GM08714 (cell line): ENCODE measurements at regions not wholly inside any gene's neighbourhood (a gene's known extent, or its start where the extent isn't known, plus 50 kb on each side); places are given as distances from the start of the nearest gene placed in this dataset.

Experiments used
- H3K4me3 ChIP-seq: fragments of 200-500 bp; sonication (Bioruptor generic); 2 replicates; pipeline ENCODE4 v1.5.1; 2014; ENCODE audit warnings: mild to moderate bottlenecking, low read length, inconsistent platforms
- ZNF274 ChIP-seq: IDR thresholded peaks from 2 replicates; pipeline ENCODE4 v1.6.1; 2012; ENCODE audit warnings: mild to moderate bottlenecking, low read depth, low read length

DNA sequence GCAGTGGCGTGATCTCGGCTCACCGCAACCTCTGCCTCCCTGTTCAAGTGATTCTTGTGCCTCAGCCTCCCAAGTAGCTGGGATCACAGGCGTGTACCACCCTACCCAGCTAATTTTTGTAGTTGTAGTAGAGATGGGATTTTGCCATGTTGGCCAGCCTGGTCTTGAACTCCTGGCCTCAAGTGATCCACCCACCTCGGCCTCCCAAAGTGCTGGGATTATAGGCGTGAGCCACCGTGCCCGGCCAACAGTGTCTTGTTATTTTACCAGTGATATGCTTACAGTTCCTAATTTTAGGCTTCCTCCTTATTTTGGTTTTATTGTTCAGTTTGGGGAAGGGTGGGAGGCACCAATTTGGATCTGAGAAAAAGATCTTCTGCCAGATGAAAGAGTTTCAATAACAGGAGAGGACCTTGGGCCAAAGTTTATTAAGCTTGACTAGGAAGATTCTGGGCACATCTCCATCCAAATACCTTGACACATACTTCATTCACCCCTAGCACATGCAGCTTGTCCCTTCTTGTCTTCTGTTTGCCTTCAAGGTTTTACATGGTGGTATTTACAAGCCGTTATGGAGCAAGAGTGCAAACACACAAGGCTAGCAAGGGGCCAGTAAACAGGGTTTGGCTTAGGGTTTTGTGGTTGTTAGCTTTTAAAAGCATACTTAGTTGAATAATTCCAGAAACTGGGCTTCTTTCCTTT, 168.1 kb upstream of the DMRT1 start:
- H3K4me3 ChIP-seq = no peak overlapping the region
- TF ChIP-seq ZNF274 = no peak

GRCh38 chr9:673966-674526, 167.5 kb upstream of the DMRT1 start:
- no peak for TF ChIP-seq ZNF274
- H3K4me3 ChIP-seq = no peak overlapping the region

DNA sequence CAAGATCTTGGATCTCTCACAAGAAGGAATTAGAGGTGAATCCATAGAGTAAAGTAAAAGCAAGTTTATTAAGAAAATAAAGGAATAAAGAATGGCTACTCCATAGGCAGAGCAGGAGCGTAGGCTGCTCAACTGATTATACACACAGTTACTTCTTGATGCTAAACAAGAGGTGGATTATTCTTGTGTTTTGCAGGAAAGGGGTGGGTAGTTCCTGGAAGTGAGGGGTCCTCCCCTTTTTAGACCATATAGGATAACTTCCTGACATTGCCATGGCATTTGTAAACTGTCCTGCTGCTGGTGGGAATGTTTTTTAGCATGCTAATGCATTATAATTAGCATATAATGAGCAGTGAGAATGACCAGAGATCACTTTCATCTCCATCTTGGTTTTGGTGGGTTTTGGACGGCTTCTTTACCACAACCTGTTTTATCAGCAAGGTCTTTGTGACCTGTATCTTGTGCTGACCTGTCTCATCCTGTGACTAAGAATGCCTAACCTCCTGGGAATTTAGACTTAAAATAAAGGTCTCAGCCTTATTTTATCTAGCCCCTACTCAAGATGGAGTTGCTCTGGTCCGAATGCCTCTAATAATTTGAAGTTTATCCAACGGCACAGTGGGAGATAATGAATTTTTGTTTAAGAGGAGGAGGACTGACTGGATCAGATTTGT, 165.7 kb upstream of the DMRT1 start:
- no peak for TF ChIP-seq ZNF274
- H3K4me3 ChIP-seq = no peak overlapping the region

DNA sequence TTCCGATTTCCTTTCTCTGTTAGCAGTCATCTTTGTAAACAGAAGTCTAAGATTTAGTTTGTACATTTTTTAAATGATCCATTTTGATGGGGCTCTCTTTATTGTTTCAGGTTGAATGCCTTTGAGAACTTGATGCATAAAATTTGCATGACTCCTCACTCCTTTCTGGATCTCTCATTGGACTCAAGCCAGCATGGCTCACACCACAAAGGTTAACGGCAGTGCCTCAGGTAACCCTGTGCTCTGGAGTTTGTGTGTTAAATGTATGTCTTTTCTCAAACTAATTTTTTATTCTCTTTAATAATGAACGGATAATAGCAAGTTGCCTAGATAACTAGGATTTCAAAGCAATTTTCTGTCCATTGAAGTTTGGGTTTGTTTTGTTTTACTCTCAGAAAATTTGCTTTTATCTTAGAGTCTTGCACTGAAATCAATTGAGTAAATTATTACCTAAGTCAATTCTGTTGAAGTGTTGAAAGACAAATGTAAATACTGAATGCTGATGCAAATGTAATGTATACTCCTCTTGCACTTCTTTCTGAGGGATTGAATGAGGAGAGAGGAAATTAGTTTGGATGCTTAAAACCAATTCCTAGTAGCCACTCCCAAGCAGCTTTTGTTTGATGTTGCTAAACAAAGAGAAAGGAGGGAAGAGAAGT, 164.6 kb upstream of the DMRT1 start:
- no peak for TF ChIP-seq ZNF274
- H3K4me3 ChIP-seq = no peak overlapping the region

- no peak for TF ChIP-seq ZNF274
- no peak overlapping the region for H3K4me3 ChIP-seq
Observed at GRCh38 chr9:677461-678097, 163.9 kb upstream of the DMRT1 start.

DNA sequence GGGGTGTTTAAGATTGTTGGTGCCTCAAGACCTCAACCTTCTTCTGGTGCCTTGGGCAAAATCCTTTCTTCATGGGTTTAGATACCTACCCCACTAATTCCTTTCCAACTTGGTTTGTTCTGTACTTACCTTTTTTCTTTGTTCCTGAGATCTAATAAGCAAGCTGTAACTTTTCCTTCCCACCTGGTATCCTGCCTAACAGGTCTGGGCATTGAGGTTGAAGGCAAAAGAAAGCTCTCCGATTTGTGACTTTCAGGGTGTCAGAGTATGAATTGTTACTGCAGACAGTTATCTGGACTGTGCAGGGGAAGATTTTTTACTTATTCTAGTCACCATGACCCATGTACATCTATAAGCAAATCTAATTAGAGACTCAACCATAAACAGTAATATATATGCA, 162.6 kb upstream of the DMRT1 start:
- H3K4me3 ChIP-seq = no peak overlapping the region
- TF ChIP-seq ZNF274 = no peak

- H3K4me3 ChIP-seq = no peak overlapping the region
- TF ChIP-seq ZNF274 = no peak
Observed at GRCh38 chr9:679462-679861, 162.0 kb upstream of the DMRT1 start.

DNA sequence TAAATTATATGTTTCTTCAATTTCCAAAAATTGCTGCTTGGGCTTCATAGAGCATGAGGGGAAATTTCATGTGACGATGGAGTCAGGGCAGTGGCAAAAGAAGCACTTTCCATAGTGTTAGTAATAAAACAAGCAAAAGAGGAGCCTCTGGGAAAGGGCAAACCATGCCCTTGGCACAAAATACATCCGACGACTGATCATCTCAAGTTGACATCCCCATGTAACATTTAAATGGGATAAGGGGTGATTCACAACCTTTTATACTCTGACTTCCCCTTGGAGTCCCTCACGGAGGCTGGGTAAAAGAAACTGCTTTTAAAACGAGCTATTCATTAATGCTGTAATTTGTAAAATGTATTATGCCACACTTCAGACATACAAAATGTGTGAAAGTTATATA, 161.4 kb upstream of the DMRT1 start:
- no peak for TF ChIP-seq ZNF274
- H3K4me3 ChIP-seq = no peak overlapping the region

DNA sequence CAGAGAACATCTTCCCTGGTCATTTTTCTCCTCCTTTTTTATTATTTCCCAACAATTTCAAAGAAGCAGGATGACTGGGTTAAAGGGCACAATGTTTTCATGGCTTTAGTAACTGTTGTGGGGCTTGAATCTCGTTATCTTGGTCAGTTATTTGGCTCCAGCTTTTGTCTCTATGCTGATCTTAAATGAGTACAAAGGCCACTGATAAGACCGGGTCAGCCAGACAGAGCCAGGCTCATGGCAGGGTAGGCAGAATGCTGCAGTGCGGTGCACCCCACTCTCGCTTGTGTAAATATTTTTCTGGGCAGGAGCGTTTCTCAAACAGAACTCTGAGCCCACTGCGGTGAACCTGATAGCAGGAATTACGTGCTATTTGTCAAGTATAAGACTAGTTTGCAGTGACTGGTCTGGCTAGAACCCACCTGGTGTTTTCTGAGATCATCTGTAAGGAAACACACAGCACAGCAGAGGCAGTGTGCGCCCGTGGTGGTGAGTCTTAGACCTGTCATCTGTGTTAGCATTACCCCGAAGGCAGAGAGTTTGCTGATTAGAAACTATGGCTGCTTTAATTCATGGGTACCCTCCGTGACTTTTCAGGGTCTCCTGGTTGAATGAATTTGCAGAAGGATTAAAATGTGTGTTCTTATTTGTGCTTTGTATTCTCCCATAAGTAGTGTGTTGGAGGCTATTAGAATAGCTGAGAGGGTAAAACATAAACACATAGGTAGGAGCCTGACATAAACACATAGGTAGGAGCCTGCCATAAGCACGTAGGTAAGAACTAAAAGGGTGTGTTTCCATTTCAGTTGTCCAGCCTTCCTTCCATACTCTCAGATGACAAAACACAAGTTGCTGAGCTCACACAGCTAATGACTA, 158.6 kb upstream of the DMRT1 start:
- TF ChIP-seq ZNF274 = no peak
- H3K4me3 ChIP-seq = no peak overlapping the region

DNA sequence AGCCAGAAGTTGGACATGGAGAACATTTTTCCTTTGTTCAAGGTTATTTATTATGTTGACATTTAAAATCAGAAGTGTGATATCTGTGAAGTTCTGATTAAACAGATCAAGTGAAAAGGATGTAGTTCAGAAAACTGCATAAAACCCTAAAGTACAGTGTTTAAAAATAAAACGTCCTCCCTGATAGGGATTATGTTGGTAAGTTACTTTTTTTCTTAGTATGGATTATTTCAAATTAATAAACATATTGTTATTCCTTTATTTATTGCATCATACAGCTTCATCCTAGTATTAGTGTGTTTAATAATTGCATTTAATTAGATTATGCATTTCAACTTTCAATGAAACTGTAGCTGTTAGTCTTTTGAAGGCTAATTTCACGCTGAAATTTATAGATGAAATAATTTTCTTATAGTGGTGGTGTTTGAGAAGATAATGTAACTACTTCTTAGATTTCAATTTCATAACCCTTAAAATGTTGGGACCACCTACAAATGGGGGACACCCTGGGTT, 157.9 kb upstream of the DMRT1 start:
- TF ChIP-seq ZNF274 = no peak
- no peak overlapping the region for H3K4me3 ChIP-seq

GRCh38 chr9:684054-684890, 157.2 kb upstream of the DMRT1 start:
- H3K4me3 ChIP-seq = no peak overlapping the region
- no peak for TF ChIP-seq ZNF274

- H3K4me3 ChIP-seq = no peak overlapping the region
- TF ChIP-seq ZNF274 = no peak
Observed at GRCh38 chr9:684941-685340, 156.6 kb upstream of the DMRT1 start.
